Limb (tissue), 2 donors: ENCODE measurements at regions not wholly inside any gene's neighbourhood (a gene's known extent, or its start where the extent isn't known, plus 50 kb on each side); places are given as distances from the start of the nearest gene placed in this dataset.
"Not testable (repeated sequence)": the region's sequence is repeated elsewhere in the genome, so short reads cannot be mapped to it uniquely, and the experiment has no call there.

Experiments
- DNase-seq, 2 donors: peaks; one replicate each; pipeline ENCODE4 v3.0.0-alpha.2; 2016; ENCODE audit errors: extremely low spot score in 2 of 2

DNA sequence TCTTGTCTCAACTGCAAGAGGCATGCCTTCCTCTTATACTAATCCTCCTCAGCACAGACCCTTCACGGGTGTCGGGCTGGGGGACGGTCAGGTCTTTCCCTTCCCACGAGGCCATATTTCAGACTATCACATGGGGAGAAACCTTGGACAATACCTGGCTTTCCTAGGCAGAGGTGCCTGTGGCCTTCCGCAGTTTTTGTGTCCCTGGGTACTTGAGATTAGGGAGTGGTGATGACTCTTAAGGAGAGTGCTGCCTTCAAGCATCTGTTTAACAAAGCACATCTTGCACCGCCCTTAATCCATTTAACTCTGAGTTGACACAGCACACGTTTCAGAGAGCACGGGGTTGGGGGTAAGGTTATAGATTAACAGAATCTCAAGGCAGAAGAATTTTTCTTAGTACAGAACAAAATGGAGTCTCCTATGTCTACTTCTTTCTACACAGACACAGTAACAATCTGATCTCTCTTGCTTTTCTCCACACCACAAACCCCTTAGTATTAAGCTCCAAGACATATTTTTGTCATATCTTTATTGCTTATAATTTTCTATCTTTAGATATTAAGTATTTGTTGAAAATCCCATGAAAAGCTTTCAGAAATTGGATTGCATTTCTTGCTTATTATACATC is 72.8 kb upstream of the LPCAT1 start:
- DNase-seq: not testable (repeated sequence)

DNA sequence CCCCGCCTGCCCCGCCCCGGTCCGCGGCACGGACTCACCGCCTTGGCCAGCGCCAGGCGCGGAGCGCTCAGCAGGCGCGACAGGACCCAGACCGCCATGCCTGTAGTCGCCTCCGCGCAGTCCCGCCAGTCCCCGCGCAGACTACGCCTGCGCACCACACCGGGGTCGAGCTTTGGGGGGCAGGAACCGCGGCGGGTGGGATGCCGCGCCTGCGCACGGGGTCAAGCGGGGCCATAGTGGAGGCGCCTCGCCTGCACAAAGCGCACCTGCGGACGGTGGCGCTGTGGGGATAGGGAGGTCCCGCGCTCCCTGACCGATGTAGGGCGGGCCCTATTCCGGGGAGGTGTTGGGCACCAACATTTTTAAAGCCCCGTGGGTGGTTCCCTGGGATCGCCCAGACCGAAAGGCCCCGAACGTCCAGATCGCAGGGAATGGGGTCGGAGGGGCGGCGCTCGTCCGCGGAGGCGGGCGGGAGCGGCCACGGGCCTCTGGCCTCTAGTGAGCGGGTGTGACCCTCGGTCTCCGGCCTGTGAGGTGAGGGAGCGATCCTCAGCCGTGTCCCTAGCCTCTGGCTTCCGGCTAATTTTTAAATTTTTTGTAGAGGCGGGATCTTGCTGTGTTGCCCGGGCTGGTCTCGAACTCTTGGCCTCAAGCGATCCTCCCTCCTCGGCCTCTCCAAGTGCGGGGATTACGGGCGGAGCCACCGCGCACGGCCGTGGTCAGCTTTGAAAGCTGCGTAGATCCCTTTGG is 70.8 kb upstream of the LPCAT1 start:
- peak; percentile 79 to 93 for DNase-seq

DNA sequence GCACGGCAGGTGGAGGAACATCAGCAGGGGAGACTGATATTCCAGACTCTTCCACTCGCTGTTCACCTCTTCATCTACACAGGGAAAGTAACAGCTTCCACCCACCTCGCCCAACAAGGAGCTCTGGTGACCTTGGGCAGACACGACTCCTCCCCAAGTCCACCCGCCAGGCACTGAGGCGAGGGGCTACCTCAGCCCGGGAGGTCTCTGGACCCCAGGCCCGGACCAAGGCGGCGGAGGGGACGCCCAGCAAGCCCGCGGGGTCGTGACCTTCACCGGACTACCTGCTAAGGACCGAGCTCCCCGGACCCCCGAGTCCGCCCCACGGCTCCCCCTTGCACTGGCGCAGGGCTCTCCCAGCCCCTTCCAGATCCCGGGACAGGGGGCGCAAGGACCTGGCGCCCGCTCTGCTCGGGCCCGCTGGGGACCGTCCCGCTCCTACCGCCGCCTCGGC is 70.2 kb upstream of the LPCAT1 start:
- no peak for DNase-seq

DNA sequence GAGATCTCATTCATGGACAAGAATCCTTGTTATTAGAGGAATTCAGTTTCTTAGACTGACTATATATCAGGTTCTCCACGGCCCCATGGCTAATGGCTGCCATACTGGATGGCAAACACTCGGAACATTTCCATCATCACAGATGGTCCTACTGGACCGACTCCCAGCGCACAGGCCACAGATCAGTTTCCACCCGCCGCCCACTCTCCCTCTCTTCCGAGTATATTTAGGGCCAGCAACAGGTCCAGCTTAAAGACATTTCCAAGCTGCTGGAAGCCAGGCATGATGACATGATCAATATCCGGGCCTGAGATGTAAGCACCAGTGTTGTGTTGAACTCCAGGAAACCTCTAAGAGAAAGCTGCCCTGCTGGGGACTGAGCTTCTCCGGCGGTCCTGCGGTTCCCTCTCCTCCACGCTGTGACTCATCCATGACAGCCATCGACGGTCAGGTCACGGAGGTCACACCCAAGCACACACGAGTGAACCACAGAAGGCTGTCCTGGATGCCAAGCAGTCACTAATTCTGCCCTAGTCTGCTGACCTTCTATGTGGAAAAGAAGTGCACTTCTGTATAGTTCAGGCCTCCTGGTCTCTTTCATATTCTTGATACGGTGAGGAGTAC is 64.4 kb upstream of the LPCAT1 start:
- DNase-seq: not testable (repeated sequence)

DNA sequence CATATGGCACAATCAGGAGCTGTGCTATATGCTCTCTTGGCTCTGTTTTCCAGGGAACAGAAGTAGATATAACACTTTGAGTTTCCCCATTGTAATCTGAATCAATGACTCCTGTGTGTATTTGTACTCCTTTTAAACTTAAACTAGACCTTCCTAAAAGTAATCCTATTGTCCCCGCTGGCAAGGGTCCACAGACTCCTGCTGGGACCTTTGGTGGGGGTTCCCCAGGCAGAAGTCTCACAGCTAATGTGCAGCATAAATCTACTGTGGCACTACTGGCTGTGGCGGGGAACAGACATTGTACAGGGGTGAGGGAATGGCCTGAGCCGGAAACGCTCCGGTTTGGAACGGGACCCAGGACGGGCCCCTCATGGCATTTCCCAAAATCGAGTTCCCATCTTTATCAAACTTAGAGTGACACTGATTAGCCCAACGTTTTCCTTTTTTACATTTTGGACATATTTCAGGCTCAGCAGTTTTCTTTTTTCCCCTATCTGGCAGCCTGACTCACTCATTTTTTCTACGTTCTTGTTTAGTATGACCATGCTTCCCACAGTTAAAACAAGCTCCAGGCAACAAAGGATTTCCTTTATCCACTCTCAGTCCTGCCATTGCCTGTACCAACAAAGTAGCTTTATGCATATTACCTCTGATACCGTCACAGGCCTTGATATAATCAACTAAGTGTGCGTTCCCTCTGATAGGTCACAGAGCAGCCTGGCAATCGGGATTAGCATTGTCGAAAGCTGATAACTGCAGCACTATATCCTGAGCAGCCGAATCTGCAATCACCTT is 59.5 kb upstream of the LPCAT1 start:
- DNase-seq: not testable (repeated sequence)

DNA sequence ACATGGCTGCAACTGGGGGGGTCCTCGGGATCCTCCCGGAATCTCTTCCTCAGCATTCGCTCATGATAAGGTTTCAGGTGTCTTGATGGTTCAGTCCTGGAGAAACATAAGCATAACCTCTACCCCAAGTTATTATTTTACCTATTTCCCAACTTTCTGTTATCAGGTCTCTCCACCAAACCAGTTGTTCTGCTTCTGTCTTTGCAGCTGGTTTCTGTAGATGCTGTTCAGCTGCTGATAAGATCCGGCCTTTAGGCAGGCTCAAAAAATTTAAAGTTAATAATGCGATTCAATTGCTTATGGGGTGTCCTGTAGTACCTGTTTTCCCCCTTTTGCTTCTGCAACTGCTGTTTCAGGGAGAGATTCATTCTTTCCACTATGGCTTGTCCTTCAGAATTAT is 55.6 kb upstream of the LPCAT1 start:
- DNase-seq: not testable (repeated sequence)

DNA sequence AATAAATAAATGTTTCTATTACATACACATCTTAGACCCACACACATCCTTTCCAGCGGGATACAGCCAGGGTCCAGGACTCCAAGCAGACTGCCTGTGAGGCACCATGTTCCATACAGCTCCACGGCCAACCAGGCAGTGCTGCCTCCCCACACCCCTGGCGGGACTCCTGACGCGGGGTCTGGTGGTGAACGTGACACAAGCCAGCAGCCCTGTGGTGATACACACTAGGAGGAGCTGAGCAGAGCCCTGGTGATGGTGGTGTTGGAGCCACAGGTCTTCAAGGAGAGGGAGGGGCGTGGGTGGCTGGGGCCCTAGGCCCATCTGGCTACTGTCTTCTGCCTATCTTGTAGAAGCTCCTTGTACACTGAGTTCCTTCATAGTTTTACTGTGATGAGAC is 53.1 kb upstream of the LPCAT1 start:
- DNase-seq: not testable (repeated sequence)

DNA sequence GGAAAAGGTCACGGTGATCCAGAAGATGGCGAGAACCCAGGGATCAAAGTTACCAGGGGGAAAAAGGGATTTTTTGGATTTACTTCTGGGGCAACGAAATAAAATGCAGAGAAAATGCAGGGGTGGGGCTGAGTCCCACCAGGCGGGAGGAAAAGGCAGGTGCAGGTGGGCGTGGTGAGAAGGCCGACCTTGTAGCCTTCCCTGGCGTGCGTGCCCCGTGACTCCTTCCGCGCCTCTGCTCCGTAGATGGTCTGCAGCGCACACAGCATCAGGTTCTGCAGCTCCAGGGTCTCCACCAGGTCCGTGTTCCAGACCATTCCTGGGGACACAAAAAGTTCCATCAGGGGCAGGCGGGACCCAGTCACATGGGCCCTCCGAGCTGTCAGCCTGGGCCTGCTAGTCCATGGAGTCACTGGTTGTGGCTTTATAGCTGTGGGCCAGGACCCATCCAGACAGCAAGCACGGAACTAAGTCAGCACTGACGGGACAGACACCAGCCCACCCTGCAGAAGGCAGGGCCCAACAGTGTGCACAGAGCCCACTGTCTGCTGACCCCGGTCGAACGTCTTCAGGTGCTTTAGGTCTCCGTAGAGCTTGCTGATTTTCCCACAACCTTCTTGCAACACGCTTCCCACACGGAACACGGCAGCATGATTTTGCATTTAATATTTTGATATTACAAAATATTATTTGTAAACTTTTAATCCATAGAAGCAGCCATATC is 52.4 kb upstream of the LPCAT1 start:
- not testable (repeated sequence) for DNase-seq

DNA sequence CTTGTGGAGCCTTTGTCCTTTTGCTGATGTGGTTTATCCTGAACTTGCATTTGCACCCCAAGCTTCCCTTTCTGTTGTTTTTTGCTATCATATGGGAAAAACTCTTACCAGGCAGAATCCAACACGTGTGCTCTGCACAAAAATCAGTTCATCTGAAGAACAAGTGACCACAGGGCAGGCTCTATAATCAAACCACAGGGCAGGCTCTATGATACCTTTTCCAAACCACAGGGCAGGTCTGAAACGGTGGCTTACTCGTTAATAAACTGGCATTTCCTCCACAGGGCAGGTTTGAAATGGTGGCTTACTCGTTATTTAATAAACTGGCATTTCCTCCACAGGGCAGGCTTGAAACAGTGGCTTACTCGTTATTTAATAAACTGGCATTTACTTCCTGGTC is 51.7 kb upstream of the LPCAT1 start:
- DNase-seq: not testable (repeated sequence)

DNA sequence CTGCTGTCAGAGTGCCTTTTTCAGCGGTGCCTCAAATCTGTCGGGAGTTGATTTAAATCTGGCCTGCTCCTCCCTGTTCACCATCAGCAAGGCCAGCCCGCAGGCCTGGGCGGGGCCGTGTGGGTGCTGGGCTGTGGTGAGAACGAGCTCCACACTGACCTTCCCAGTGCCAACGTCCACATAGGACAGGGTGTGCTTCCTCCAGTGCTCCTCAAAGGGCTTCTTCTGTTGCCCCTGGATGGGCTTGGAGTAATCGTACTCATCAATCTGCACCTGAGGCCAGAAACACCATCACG is 50.2 kb upstream of the LPCAT1 start:
- DNase-seq: not testable (repeated sequence)

DNA sequence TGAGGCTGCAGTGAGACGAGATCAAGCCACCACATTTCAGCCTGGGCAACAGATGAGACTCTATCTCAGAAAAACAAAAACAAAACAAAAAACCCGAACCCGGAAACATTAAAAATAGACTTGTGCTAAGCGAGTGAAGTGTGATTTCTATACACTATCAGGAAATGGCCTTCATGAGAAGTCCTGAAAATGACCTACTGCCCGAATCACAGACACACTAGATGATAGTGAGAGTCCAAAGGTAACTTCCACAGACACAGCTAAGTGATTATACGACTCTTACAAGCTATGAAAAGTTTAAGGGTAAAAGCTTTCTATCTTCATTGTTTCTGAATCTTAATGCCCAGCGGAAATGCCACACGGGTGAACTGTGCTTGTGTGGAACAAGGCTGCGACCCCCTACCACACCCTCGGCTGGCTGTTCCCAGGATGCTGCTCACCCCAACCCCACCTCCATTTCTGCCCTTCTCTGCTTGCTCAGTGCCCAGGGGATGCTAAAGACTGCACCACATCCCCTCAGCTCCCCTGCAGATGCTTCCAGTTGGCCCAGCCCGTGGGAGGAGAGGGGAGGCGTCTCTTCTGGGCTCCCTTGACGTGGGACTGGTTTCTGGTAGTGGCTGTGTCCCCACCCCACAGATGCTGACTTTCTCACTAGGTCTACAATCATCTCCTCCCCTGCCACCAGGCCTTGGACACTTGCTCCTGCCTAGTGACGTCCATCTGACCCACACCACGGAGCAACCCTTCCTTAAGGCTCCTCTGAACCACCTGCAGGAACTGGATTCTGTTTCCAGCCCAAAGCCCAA is 49.7 kb upstream of the LPCAT1 start:
- not testable (repeated sequence) for DNase-seq
